MG63 (cell line): ENCODE measurements at regions not wholly inside any gene's neighbourhood (a gene's known extent, or its start where the extent isn't known, plus 50 kb on each side); places are given as distances from the start of the nearest gene placed in this dataset.

ENCODE experiments used
- DNase-seq: peaks from one replicate; pipeline ENCODE4 v3.0.0-alpha.2; 2020
- H3K27me3 ChIP-seq: fragments of 250-450 bp; sonication (Bioruptor Pico); 2 replicates; pipeline ENCODE4 v1.5.1; 2020; ENCODE audit warnings: mild to moderate bottlenecking, moderate library complexity
- H3K36me3 ChIP-seq: fragments of 250-450 bp; sonication (Bioruptor Pico); 2 replicates; pipeline ENCODE4 v1.5.1; 2020; ENCODE audit warnings: mild to moderate bottlenecking, moderate library complexity
- H3K4me3 ChIP-seq: fragments of 250-450 bp; sonication (Bioruptor Pico); 2 replicates; pipeline ENCODE4 v1.5.1; 2020; ENCODE audit warnings: mild to moderate bottlenecking, moderate library complexity
- H3K9me3 ChIP-seq: fragments of 250-450 bp; sonication (Bioruptor Pico); 2 replicates; pipeline ENCODE4 v1.5.1; 2020; ENCODE audit warnings: mild to moderate bottlenecking, moderate library complexity

DNA sequence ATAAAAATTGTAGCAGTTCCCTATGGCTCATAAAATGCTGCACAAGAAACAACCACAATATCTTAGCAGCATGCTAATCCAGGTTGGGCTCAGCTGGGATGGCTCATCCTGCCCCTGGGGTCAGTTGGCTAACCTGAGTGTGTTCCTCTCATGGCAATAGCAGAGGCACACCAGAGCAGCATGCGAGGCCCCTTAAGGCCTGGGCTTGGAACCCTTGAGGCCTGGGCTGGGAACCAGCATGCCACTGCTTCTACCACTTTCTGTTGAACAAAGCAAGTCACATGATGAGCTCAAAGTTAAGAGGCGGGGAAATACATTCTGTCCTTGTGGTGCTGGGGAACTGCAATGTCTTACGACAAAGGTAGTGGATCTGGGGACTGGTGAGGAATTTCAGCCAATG is 154.4 kb upstream of the FOXF1 start:
- Histone ChIP-seq H3K4me3 (no peak overlapping the region), H3K36me3 (no peaks in the 10 kb centered on the region), H3K27me3 (no peaks in the 10 kb centered on the region), H3K9me3 (peaks cover 10% of the 10 kb centered on the region)
- DNase-seq = peak; percentile 94

DNA sequence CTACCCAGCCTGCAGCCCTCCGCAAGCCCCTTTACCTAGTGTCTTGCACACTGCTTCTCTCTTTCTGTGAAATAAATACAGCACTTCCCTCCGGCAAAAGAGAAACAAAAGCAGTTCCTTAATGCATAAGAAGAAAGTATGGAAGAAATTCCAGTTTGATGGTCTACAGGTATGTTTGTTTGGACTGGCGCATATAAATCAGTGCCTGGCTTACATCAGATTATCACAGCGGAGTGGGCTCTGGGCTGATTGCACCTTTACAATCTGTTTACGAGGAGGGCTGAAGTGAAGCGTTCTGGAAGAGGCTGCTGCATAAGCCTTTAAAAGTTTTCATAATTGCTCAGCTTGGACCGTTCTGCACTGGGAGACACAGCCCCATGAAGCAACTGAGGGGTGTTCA is 153.5 kb upstream of the FOXF1 start:
- Histone ChIP-seq H3K4me3 (no peak overlapping the region), H3K36me3 (no peaks in the 10 kb centered on the region), H3K27me3 (no peaks in the 10 kb centered on the region), H3K9me3 (peaks cover 12% of the 10 kb centered on the region)
- DNase-seq = no peak

DNA sequence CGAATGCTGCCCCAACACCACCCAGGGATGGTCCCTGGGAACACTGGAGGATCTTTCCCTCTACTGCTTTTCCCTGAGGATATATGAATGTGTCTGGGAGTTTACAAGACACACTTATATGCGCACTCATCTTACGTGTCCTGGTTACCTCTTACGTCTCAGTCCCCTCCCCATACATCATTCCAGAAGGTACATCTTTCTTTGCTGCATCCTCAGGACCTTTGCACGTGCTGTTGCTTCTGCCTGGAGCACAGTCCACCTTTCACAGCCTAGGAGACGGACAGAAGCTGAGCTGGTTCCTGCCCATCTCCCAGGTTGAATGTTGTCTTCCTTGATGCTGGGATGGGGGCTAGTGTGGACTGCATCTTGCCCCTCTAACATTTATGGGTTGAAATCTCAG is 153.0 kb upstream of the FOXF1 start:
- H3K27me3 ChIP-seq = no peaks in the 10 kb centered on the region
- DNase-seq = no peak
- no peak overlapping the region for H3K4me3 ChIP-seq
- H3K9me3 ChIP-seq = peaks cover 12% of the 10 kb centered on the region
- H3K36me3 ChIP-seq = no peaks in the 10 kb centered on the region

DNA sequence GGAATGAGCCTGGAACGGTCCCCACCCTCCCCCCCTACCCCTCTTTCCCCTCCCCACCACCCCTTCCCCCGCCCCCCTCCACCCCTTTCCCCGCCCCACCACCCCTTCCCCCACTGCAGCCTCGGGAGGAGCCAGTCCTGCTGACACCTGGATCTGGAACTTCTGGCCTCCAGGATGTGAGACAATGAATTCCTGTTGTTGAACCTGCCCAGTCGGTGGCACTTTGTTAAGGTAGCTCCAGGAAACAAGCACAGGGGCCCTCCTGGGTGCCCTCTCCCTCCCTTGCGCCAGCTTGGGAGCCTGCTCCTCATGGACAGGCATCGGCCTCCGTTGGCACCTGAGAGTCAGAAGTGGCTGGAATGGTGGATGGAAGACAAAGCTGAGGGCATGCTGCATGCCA is 152.4 kb upstream of the FOXF1 start:
- peaks cover 12% of the 10 kb centered on the region for H3K9me3 ChIP-seq
- DNase-seq = no peak
- H3K27me3 ChIP-seq = no peaks in the 10 kb centered on the region
- H3K4me3 ChIP-seq = no peak overlapping the region
- H3K36me3 ChIP-seq = no peaks in the 10 kb centered on the region

DNA sequence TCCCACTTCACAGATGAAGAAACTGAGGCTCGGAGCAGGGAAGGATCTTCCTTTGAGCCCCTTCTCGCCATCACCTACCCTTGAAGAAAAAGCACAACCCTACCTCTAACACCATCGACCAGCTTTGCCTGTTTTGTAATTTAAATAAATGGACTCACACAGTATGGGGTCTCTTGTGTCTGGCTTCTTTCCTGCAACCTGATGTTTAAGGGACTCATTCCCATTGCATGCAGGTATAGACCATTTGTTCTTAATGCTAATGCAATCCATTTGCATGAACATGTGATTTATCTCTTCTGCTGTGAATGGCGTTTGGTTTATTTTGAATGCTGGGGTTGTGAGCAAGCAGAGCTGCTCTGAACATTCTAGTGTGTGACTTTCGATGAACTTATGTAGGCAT is 150.8 kb upstream of the FOXF1 start:
- DNase-seq = no peak
- H3K9me3 ChIP-seq = peaks cover 12% of the 10 kb centered on the region
- H3K36me3 ChIP-seq = no peaks in the 10 kb centered on the region
- H3K4me3 ChIP-seq = no peak overlapping the region
- H3K27me3 ChIP-seq = no peaks in the 10 kb centered on the region

DNA sequence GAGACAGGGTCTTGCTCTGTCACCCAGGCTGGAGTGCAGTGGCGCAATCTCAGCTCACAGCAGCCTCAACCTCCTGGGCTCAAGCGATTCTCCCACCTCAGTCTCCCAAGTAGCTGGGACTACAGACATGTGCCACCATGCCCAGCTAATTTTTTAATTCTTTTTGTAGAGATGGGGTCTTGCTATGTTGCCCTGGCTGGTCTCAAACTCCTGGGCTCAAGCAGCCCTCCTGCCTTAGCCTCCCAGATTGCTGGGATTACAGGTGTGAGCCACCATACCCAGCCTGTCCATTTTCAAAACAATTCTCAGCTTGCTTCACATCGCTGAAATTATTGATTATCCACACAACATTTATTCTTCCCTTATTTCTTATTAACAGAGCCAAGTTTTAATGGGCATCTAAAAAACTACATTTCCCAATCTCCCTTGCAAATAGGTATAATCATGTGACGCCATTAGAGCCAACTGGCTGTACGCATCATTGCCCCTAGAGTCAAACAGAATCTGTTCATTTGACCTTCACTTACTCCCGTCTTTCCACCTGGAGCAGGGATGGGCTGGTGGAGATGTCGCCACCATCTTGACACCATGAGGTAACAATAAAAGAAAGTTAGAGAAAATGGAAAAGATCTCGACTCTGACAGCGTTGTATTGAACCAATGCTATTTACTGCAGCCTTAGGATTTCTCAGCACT is 148.0 kb upstream of the FOXF1 start:
- no peak for DNase-seq
- Histone ChIP-seq H3K4me3 (no peak overlapping the region), H3K9me3 (0 out of 2 replicates have a peak, but pooled peaks cover 2% of the 10 kb centered on the region), H3K27me3 (no peaks in the 10 kb centered on the region), H3K36me3 (no peaks in the 10 kb centered on the region)

DNA sequence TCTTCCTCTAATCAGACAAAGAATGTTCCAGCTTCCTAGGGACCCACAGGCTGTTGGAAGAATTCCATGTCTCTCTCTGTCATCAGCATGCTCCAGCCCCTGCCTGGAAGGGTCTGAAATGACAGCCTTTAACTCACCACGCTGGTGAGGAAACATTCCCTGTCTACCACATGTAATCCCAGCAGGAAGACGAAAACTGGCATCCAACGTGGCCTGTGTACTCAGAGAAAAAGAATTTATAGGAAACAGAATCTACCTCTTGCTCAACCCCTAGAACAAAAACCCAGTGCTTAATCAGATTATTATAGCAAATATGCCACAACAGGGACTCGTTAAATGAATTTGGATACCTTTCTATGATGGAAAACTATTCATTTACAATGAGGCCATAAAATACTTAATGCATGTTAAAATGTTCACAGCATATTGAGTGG is 147.3 kb upstream of the FOXF1 start:
- DNase-seq = peak; percentile 99
- Histone ChIP-seq H3K9me3 (0 out of 2 replicates have a peak, but pooled peaks cover 2% of the 10 kb centered on the region), H3K36me3 (no peaks in the 10 kb centered on the region), H3K27me3 (no peaks in the 10 kb centered on the region), H3K4me3 (no peak overlapping the region)

DNA sequence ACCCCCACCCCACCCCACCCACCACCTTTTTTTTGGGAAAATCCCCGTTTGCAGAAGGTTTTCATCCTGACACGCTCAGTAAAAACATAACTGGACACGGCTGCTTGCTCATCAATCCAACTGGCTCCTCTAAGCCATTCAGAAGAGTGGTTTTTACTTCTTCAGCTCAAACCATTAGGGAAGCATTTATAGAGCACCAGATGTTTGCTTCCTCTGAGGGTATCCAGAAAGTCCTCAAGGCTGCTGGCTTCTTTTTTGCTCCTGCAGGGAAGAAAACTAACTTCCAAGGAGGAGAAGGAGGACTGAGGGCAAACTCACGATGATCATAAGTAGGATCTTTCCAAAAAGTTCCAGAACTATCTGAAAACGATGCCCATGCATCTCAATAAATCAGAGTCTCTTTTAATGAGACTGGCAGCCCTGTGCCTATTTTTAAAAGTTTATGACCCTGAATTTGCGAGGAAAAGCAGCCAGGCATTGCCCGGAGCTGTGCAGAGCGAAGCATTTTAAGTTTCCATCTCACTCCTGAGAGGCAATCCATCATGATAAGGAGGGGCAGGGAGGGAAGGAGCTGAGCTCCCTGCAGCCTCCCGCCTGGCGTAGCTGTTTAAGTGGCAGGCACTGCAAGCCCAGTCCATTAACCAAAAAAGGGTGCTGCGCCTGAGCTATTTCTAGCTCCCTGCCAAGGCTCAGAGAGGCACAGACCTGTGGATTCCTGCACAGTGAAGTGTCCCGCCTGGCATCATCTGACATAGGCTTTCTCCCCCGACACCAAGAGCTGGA is 146.3 kb upstream of the FOXF1 start:
- Histone ChIP-seq H3K4me3 (no peak overlapping the region), H3K36me3 (no peaks in the 10 kb centered on the region), H3K27me3 (no peaks in the 10 kb centered on the region), H3K9me3 (0 out of 2 replicates have a peak, but pooled peaks cover 2% of the 10 kb centered on the region)
- peak; percentile 84 for DNase-seq

DNA sequence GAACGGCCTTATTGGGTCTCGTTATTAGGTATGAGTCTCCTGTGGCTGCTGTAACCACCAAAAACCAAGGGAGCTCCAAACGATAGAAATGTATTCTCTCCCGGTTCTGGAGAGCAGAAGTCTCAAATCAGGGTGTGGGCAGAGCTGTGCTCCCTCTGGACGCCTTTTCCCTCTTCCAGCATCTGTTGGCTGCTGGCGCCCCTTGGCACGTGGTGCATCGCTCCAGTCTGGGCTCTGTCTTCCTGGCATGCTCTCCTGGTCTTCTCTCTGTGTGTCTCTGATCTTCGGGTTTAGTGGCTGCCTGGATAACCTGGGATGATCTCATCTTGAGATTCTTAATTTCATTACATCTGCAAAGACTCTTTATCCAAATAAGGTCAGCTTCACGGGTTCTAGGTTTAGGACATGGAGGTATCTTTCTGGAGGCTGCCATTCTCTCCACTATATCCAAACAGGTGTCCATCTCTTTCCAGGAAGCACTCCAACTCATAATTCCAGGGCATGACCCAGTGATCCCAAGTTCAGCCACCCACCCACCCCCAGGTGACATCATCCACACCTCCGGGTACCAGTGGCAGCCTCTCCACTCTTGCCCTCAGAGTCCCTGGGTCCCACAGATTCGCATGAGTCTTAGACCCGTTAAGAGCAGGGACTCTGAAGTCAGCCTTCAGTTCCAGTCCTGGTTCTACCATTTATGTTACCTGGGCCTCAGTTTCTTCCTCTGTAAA is 145.5 kb upstream of the FOXF1 start:
- H3K4me3 ChIP-seq = no peak overlapping the region
- no peaks in the 10 kb centered on the region for H3K36me3 ChIP-seq
- peak; percentile 79 for DNase-seq
- no peaks in the 10 kb centered on the region for H3K27me3 ChIP-seq
- H3K9me3 ChIP-seq = 0 out of 2 replicates have a peak, but pooled peaks cover 2% of the 10 kb centered on the region

DNA sequence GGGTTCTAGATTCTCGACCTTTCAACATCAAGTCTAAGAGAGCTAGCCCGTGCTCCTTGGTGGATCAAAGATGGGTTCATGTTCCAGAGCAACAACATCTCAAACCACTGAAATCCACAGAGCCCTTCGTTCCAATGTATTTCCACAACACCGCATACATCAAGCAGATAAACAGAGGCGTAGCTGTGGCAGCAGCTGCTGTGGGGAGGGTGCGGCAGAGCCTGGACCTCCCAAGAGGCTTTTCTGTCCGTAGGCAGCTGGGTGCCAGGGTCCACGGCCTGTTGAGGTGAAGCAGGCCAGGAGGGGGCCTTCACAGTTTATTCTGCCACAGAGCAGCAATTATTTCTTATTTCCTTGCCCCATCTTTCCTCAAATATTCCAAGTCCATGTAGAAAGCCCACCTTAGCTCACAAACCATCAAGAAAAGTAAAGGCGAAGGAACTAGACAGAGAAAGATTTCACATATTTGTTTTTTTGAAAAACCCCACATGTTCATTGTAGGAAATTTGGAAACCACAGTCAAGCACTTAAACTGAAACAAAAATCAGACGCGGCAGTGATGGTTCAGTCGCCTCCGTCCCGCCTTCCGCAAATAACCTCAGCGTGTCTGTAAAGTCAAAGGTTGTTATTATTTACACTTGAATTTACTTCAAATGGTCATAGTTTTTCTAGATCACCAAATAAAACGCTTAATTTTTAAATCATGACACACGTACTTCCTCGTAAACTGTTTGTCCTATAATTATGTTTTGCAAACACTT is 144.6 kb upstream of the FOXF1 start:
- Histone ChIP-seq H3K4me3 (no peak overlapping the region), H3K9me3 (0 out of 2 replicates have a peak, but pooled peaks cover 2% of the 10 kb centered on the region), H3K36me3 (no peaks in the 10 kb centered on the region), H3K27me3 (no peaks in the 10 kb centered on the region)
- DNase-seq = no peak

DNA sequence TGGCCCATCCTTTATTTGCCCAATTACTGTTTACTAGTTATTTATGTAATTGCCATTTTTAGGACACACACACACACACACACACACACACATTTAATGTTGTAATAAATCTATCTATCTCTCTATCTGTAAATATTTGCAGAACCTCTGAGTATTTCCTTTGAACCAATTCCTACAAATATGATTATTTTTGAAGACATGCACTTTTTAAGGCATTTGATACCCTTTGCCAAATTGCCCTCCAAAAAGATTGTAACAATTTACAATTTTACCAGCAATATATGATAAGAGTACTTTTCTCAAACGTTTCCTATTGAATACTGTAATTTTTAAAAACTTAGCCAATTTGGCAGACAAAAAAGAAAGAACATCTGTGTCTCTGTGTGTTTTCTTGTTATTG is 143.8 kb upstream of the FOXF1 start:
- Histone ChIP-seq H3K27me3 (no peaks in the 10 kb centered on the region), H3K4me3 (no peak overlapping the region), H3K9me3 (no peaks in the 10 kb centered on the region), H3K36me3 (no peaks in the 10 kb centered on the region)
- no peak for DNase-seq

DNA sequence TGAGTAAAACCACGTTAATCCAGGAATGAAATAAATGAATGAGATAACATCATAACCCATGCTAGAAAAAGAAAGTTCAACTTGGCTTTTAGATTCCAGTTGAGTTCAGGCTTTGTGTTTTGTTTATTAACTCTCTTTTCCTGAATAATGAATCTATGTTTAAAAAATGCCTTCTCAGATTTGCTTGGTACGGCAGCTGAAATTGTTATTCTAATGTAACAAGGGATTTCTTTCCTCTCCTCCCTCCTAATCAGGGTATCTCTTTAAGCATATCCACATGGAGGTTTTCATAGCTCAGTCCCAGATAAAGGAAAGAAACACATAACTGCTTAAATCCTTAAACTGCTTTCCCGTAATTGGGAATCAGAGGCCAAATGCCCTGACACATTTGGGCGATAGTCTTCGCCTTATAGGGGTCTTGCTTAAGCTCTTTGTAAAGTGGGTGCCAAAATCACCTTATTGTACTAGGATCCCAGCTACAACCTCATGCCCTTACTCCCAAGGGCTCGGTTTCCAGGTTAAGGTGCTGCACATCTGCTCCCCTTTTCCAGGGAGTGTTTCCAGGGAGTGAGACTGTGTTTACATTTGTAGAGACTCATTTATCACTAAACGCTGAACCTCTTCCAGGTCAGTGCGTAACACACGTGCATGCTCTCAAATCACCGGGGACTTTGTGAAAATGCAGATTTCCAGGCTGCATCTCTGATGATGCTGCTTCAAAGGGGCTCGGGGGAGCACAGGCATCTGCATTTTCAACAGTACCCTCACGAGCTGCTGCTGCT is 142.8 kb upstream of the FOXF1 start:
- no peaks in the 10 kb centered on the region for H3K36me3 ChIP-seq
- H3K4me3 ChIP-seq = no peak overlapping the region
- no peaks in the 10 kb centered on the region for H3K27me3 ChIP-seq
- DNase-seq = no peak
- H3K9me3 ChIP-seq = no peaks in the 10 kb centered on the region

DNA sequence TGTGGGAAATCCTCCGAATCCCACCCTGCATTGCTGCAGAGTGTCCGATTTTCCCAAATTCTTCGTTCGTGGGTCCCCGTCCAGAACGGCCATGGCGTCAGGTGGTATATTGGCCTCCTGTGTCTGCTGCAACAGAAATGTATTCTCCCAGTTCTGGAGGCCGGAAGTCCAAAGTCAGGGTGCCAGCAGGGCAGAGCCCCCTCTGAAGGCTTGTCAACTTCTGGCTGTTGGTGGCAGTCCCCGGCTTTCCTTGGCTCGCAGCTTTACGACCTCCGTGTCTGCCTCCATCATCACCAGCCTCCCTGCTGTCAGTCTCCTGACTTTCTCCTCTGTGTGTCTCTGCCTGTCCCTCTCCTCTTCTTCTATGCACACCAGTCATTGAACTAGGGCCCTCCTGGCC is 142.1 kb upstream of the FOXF1 start:
- DNase-seq = no peak
- no peak overlapping the region for H3K4me3 ChIP-seq
- no peaks in the 10 kb centered on the region for H3K36me3 ChIP-seq
- H3K9me3 ChIP-seq = no peaks in the 10 kb centered on the region
- H3K27me3 ChIP-seq = no peaks in the 10 kb centered on the region

DNA sequence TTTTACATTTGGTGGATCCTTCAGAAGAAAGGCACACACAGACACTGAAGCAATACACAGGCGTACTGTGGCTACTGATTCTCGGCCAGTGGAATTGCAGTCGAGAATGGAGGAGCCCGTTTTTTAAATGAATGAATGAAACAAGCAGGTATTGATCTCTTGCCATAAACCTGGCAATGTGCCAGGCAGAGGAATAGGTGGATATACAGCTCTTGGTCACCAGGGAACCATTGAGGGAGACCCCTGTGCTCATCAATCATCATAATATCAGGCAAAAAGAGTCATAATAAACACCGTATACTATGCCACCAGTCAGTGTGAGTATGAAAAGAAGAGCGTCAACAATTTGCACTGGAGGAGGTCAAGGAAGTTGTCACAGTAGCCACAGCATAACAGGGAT is 140.3 kb upstream of the FOXF1 start:
- peaks cover 4% of the 10 kb centered on the region; the same call in 1 of the 2 replicates for H3K9me3 ChIP-seq
- DNase-seq = no peak
- H3K4me3 ChIP-seq = no peak overlapping the region
- no peaks in the 10 kb centered on the region for H3K27me3 ChIP-seq
- H3K36me3 ChIP-seq = no peaks in the 10 kb centered on the region

DNA sequence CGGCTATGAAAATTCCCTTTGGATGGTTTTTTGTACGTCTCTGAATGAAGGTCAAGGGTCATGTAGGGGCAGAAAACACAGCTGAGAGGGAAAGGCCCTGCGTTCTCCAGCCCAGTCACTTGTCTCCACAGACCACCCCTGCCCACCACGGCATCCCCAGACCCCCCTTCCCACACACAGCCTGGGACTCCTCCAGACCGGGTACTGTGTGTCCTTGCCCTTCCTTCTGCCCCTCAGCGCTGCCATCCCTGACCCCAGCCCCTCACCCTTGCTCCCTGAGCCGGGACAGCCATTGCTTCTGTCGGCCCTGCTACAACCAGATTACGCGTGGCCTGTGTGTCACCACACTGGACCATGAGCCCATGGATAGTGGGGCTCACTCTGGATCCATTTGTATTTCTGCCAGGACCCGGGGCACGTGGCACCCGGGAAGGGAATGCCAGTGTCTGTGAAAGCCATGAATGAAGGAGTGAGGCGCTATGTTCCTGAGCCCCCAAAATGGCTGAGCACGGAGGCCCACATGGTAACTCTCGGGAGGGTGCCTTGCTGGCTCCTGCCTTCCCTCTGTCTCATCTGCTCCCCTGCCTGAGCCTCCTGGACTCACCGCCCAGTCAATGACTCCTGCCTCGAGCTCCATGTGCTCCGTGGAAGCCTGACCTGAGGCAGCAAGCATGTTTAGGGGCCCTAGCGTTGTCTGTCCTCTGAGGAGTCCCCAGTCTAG is 139.1 kb upstream of the FOXF1 start:
- no peaks in the 10 kb centered on the region for H3K36me3 ChIP-seq
- H3K4me3 ChIP-seq = no peak overlapping the region
- DNase-seq = no peak
- H3K27me3 ChIP-seq = no peaks in the 10 kb centered on the region
- peaks cover 4% of the 10 kb centered on the region; the same call in 1 of the 2 replicates for H3K9me3 ChIP-seq
